IMR-90 (cell line): ENCODE measurements at regions not wholly inside any gene's neighbourhood (a gene's known extent, or its start where the extent isn't known, plus 50 kb on each side); places are given as distances from the start of the nearest gene placed in this dataset.

Source experiments
- ATAC-seq: fragments of 200-7000 bp; cut with Tn5 transposase; 2 replicates; pipeline ENCODE4 v1.9.1; 2020; ENCODE audit warnings: low read depth, mild to moderate bottlenecking, moderate library complexity
- BruUV-seq: library from RNA; stranded (reverse); fragments of 400-500 nt; replicated peaks from 2 replicates; lab custom pipeline; 2021; lab: Mats Ljungman, UMichigan
- CTCF ChIA-PET: fragments of 300-600 bp; formaldehyde crosslinking; extraction: SDS; loops from one replicate; lab custom pipeline; 2021; ENCODE audit warnings: antibody characterized with exemption; lab: Yijun Ruan, JAX
- POLR2A ChIA-PET: fragments of 300-600 bp; sonication (Branson Sonifier 250); formaldehyde crosslinking; loops from one replicate; lab custom pipeline; 2022; ENCODE audit warnings: antibody characterized with exemption; ENCODE audit not compliant: unreplicated experiment; lab: Charles Lee
- DNase-seq: peaks from one replicate; pipeline ENCODE4 v3.0.0; 2013
- H2AFZ ChIP-seq: replicated peaks from 2 replicates; pipeline ENCODE3; 2013; ENCODE audit warnings: low read length, mild to moderate bottlenecking; ENCODE audit not compliant: poor library complexity
- H2AK5ac ChIP-seq: 2 replicates; pipeline ENCODE4 v1.6.1; 2013; ENCODE audit warnings: low read depth, low read length, inconsistent platforms
- H2AK9ac ChIP-seq: replicated peaks from 2 replicates; pipeline ENCODE3; 2013; ENCODE audit warnings: mild to moderate bottlenecking, low read depth, low read length, moderate library complexity; ENCODE audit not compliant: poor library complexity
- H2BK120ac ChIP-seq: 2 replicates; pipeline ENCODE4 v1.6.1; 2013; ENCODE audit warnings: low read depth, low read length, inconsistent platforms
- H2BK15ac ChIP-seq: 3 replicates; pipeline ENCODE4 v1.6.1; 2013; ENCODE audit warnings: low read depth, low read length, inconsistent platforms
- H2BK20ac ChIP-seq: 2 replicates; pipeline ENCODE4 v1.6.1; 2013; ENCODE audit warnings: low read depth, mild to moderate bottlenecking, inconsistent platforms, low read length, moderate library complexity
- H2BK5ac ChIP-seq: 2 replicates; pipeline ENCODE4 v1.6.1; 2013; ENCODE audit warnings: mild to moderate bottlenecking, low read depth, low read length, inconsistent platforms; ENCODE audit not compliant: poor library complexity, severe bottlenecking
- H3K14ac ChIP-seq: replicated peaks from 2 replicates; pipeline ENCODE4 v1.6.1; 2013; ENCODE audit warnings: low read depth, low read length, inconsistent platforms
- H3K18ac ChIP-seq: 2 replicates; pipeline ENCODE4 v1.6.1; 2013; ENCODE audit warnings: low read depth, low read length, control low read depth
- H3K23ac ChIP-seq: 2 replicates; pipeline ENCODE4 v1.6.1; 2013; ENCODE audit warnings: low read depth, low read length, inconsistent platforms
- H3K27ac ChIP-seq: 2 replicates; pipeline ENCODE4 v1.5.1; 2013; ENCODE audit warnings: mild to moderate bottlenecking, control low read depth, low read length; ENCODE audit not compliant: insufficient read depth
- H3K27me3 ChIP-seq: 2 replicates; pipeline ENCODE4 v1.6.1; 2013; ENCODE audit warnings: low read length; ENCODE audit not compliant: control insufficient read depth, insufficient read depth
- H3K36me3 ChIP-seq: 2 replicates; pipeline ENCODE4 v1.6.1; 2013; ENCODE audit warnings: low read length, mixed read lengths; ENCODE audit not compliant: control insufficient read depth, insufficient read depth
- H3K4ac ChIP-seq: 2 replicates; pipeline ENCODE4 v1.6.1; 2013; ENCODE audit warnings: low read depth, low read length, inconsistent platforms
- H3K4me1 ChIP-seq: 2 replicates; pipeline ENCODE4 v1.6.1; 2013; ENCODE audit warnings: low read length, mixed read lengths; ENCODE audit not compliant: control insufficient read depth, insufficient read depth
- H3K4me2 ChIP-seq: 2 replicates; pipeline ENCODE4 v1.6.1; 2013; ENCODE audit warnings: low read depth, mild to moderate bottlenecking, control low read depth, low read length, moderate library complexity
- H3K4me3 ChIP-seq: 2 replicates; pipeline ENCODE4 v1.5.1; 2013; ENCODE audit warnings: low read depth, mild to moderate bottlenecking, control low read depth, low read length, moderate library complexity; ENCODE audit not compliant: insufficient read depth
- H3K56ac ChIP-seq: 2 replicates; pipeline ENCODE4 v1.6.1; 2013; ENCODE audit warnings: low read length, inconsistent platforms; ENCODE audit not compliant: insufficient read depth; ENCODE audit errors: extremely low read depth
- H3K79me1 ChIP-seq, 2 experiments: 2 replicates each; pipeline ENCODE4 v1.6.1; 2013; ENCODE audit warnings: low read length in 2 of 2, inconsistent platforms in 1 of 2, low read depth in 1 of 2
- H3K9ac ChIP-seq: 2 replicates; pipeline ENCODE4 v1.6.1; 2013; ENCODE audit warnings: low read depth, low read length, control low read depth
- H3K9me1 ChIP-seq: 2 replicates; pipeline ENCODE4 v1.6.1; 2013; ENCODE audit warnings: low read length, inconsistent platforms; ENCODE audit not compliant: insufficient read depth
- H3K9me3 ChIP-seq: 2 replicates; pipeline ENCODE4 v1.6.1; 2013; ENCODE audit warnings: low read length; ENCODE audit not compliant: control insufficient read depth, insufficient read depth
- H4K20me1 ChIP-seq: 2 replicates; pipeline ENCODE4 v1.6.1; 2013; ENCODE audit warnings: low read length, inconsistent platforms; ENCODE audit not compliant: insufficient read depth
- H4K5ac ChIP-seq: 2 replicates; pipeline ENCODE4 v1.6.1; 2013; ENCODE audit warnings: mild to moderate bottlenecking, low read depth, low read length, control low read depth
- H4K8ac ChIP-seq, 2 experiments: 2 replicates each; pipeline ENCODE4 v1.6.1; 2013; ENCODE audit warnings: low read depth in 2 of 2, low read length in 2 of 2, control low read depth in 1 of 2, inconsistent platforms in 1 of 2
- H4K91ac ChIP-seq: 2 replicates; pipeline ENCODE4 v1.6.1; 2013; ENCODE audit warnings: low read depth, low read length, inconsistent platforms; ENCODE audit not compliant: insufficient read depth
- BHLHE40 ChIP-seq: fragments of 150-350 bp; IDR thresholded peaks from 2 replicates; pipeline ENCODE4 v1.6.1; 2016; ENCODE audit warnings: mild to moderate bottlenecking, low read depth, low read length
- ELK1 ChIP-seq: fragments of 150-350 bp; IDR thresholded peaks from 2 replicates; pipeline ENCODE4 v1.6.1; 2016; ENCODE audit warnings: low read depth, mild to moderate bottlenecking, low read length, moderate library complexity, borderline replicate concordance
- SMC3 ChIP-seq: fragments of 150-350 bp; IDR thresholded peaks from 2 replicates; pipeline ENCODE4 v1.6.1; 2016; ENCODE audit warnings: low read depth, mild to moderate bottlenecking, antibody characterized with exemption, low read length, moderate library complexity
- WGBS, 2 experiments: methylation state at CpG; one replicate each; pipeline versions ENCODE4 v1.1.5 to v1.1.7; 2013; ENCODE audit warnings: missing lambda C conversion rate in 2 of 2; ENCODE audit not compliant: insufficient read length in 1 of 2; ENCODE audit errors: extremely low coverage in 2 of 2; 5-methylcytosine and 5-hydroxymethylcytosine counted together
- dilution Hi-C: fragments of 300-500 bp; cut with HindIII; formaldehyde crosslinking; loops from one replicate; pipeline ENCODE4 v1.14.3; 2018; ENCODE audit warnings: low sequenced_read_pairs; ENCODE audit not compliant: unreplicated experiment
- in situ Hi-C: fragments of 300-500 bp; cut with MboI; formaldehyde crosslinking; loops from 3 replicates; pipeline ENCODE4 v1.14.3; 2019; ENCODE audit warnings: low sequenced_read_pairs, inconsistent platforms, mixed read lengths
- intact Hi-C: fragments of 100-400 bp; cut with micrococcal nuclease; formaldehyde crosslinking; loops from 2 replicates; pipeline ENCODE4 v1.10.0; 2022
- TF ChIP-seq, protein P1 (sequence below): conservative IDR thresholded peaks from 2 replicates; pipeline ENCODE4 v1.5.1; 2012; ENCODE audit warnings: mild to moderate bottlenecking, low read depth, low read length, improper control_type of control experiment

GRCh38 chr4:176979416-176979815, 186.7 kb upstream of the VEGFC start:
- Histone ChIP-seq H3K79me1 (no peaks in the 10 kb centered on the region), H3K27ac (no peak overlapping the region), H3K36me3 (no peaks in the 10 kb centered on the region), H3K4me3 (no peak overlapping the region), H3K4ac (no peak overlapping the region), H3K23ac (no peak overlapping the region), H2AK5ac (no peak overlapping the region), H4K8ac (no peak overlapping the region), H2BK15ac (no peak overlapping the region), H2BK20ac (no peak overlapping the region), H3K4me1 (peaks cover 3% of the 10 kb centered on the region; the same call in 1 of the 2 replicates), H3K9me1 (no peaks in the 10 kb centered on the region), H4K20me1 (no peaks in the 10 kb centered on the region), H3K9ac (no peak overlapping the region), H2BK5ac (no peak overlapping the region), H3K9me3 (no peaks in the 10 kb centered on the region), H2AFZ (no peak overlapping the region), H4K5ac (no peak overlapping the region), H3K27me3 (no peaks in the 10 kb centered on the region), H3K56ac (no peak overlapping the region), H2AK9ac (no peak overlapping the region), H2BK120ac (no peak overlapping the region), H3K18ac (no peak overlapping the region), H3K14ac (no peak overlapping the region), H3K4me2 (no peak overlapping the region), H4K91ac (no peak overlapping the region)
- DNase-seq (no peak), ATAC-seq (no peak)
- ChIA-PET POLR2A (no interaction called here), CTCF (no interaction called here)
- TF ChIP-seq BHLHE40, result no peak
- TF ChIP-seq SMC3, result no peak
- TF ChIP-seq ELK1, result no peak
- TF ChIP-seq, protein P1, sequence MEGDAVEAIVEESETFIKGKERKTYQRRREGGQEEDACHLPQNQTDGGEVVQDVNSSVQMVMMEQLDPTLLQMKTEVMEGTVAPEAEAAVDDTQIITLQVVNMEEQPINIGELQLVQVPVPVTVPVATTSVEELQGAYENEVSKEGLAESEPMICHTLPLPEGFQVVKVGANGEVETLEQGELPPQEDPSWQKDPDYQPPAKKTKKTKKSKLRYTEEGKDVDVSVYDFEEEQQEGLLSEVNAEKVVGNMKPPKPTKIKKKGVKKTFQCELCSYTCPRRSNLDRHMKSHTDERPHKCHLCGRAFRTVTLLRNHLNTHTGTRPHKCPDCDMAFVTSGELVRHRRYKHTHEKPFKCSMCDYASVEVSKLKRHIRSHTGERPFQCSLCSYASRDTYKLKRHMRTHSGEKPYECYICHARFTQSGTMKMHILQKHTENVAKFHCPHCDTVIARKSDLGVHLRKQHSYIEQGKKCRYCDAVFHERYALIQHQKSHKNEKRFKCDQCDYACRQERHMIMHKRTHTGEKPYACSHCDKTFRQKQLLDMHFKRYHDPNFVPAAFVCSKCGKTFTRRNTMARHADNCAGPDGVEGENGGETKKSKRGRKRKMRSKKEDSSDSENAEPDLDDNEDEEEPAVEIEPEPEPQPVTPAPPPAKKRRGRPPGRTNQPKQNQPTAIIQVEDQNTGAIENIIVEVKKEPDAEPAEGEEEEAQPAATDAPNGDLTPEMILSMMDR, result no peak
- intact Hi-C loops, result no loop called here
- in situ Hi-C loops, result no loop called here
- BruUV-seq, result no TSS peak
- dilution Hi-C loops, result no loop called here
- no CpG with 5 or more reads among the region's 1 CpG for WGBS, 2 experiments
